IMR-90 (cell line): ENCODE measurements at regions not wholly inside any gene's neighbourhood (a gene's known extent, or its start where the extent isn't known, plus 50 kb on each side); places are given as distances from the start of the nearest gene placed in this dataset.

ENCODE experiments used
- ATAC-seq: fragments of 200-7000 bp; cut with Tn5 transposase; 2 replicates; pipeline ENCODE4 v1.9.1; 2020; ENCODE audit warnings: low read depth, mild to moderate bottlenecking, moderate library complexity
- BruUV-seq: library from RNA; stranded (reverse); fragments of 400-500 nt; replicated peaks from 2 replicates; lab custom pipeline; 2021; lab: Mats Ljungman, UMichigan
- CTCF ChIA-PET: fragments of 300-600 bp; formaldehyde crosslinking; extraction: SDS; loops from one replicate; lab custom pipeline; 2021; ENCODE audit warnings: antibody characterized with exemption; lab: Yijun Ruan, JAX
- POLR2A ChIA-PET: fragments of 300-600 bp; sonication (Branson Sonifier 250); formaldehyde crosslinking; loops from one replicate; lab custom pipeline; 2022; ENCODE audit warnings: antibody characterized with exemption; ENCODE audit not compliant: unreplicated experiment; lab: Charles Lee
- DNase-seq: peaks from one replicate; pipeline ENCODE4 v3.0.0; 2013
- H2AFZ ChIP-seq: replicated peaks from 2 replicates; pipeline ENCODE3; 2013; ENCODE audit warnings: low read length, mild to moderate bottlenecking; ENCODE audit not compliant: poor library complexity
- H2AK5ac ChIP-seq: 2 replicates; pipeline ENCODE4 v1.6.1; 2013; ENCODE audit warnings: low read depth, low read length, inconsistent platforms
- H2AK9ac ChIP-seq: replicated peaks from 2 replicates; pipeline ENCODE3; 2013; ENCODE audit warnings: mild to moderate bottlenecking, low read depth, low read length, moderate library complexity; ENCODE audit not compliant: poor library complexity
- H2BK120ac ChIP-seq: 2 replicates; pipeline ENCODE4 v1.6.1; 2013; ENCODE audit warnings: low read depth, low read length, inconsistent platforms
- H2BK15ac ChIP-seq: 3 replicates; pipeline ENCODE4 v1.6.1; 2013; ENCODE audit warnings: low read depth, low read length, inconsistent platforms
- H2BK20ac ChIP-seq: 2 replicates; pipeline ENCODE4 v1.6.1; 2013; ENCODE audit warnings: low read depth, mild to moderate bottlenecking, inconsistent platforms, low read length, moderate library complexity
- H2BK5ac ChIP-seq: 2 replicates; pipeline ENCODE4 v1.6.1; 2013; ENCODE audit warnings: mild to moderate bottlenecking, low read depth, low read length, inconsistent platforms; ENCODE audit not compliant: poor library complexity, severe bottlenecking
- H3K14ac ChIP-seq: replicated peaks from 2 replicates; pipeline ENCODE4 v1.6.1; 2013; ENCODE audit warnings: low read depth, low read length, inconsistent platforms
- H3K18ac ChIP-seq: 2 replicates; pipeline ENCODE4 v1.6.1; 2013; ENCODE audit warnings: low read depth, low read length, control low read depth
- H3K23ac ChIP-seq: 2 replicates; pipeline ENCODE4 v1.6.1; 2013; ENCODE audit warnings: low read depth, low read length, inconsistent platforms
- H3K27ac ChIP-seq: 2 replicates; pipeline ENCODE4 v1.5.1; 2013; ENCODE audit warnings: mild to moderate bottlenecking, control low read depth, low read length; ENCODE audit not compliant: insufficient read depth
- H3K27me3 ChIP-seq: 2 replicates; pipeline ENCODE4 v1.6.1; 2013; ENCODE audit warnings: low read length; ENCODE audit not compliant: control insufficient read depth, insufficient read depth
- H3K36me3 ChIP-seq: 2 replicates; pipeline ENCODE4 v1.6.1; 2013; ENCODE audit warnings: low read length, mixed read lengths; ENCODE audit not compliant: control insufficient read depth, insufficient read depth
- H3K4ac ChIP-seq: 2 replicates; pipeline ENCODE4 v1.6.1; 2013; ENCODE audit warnings: low read depth, low read length, inconsistent platforms
- H3K4me1 ChIP-seq: 2 replicates; pipeline ENCODE4 v1.6.1; 2013; ENCODE audit warnings: low read length, mixed read lengths; ENCODE audit not compliant: control insufficient read depth, insufficient read depth
- H3K4me2 ChIP-seq: 2 replicates; pipeline ENCODE4 v1.6.1; 2013; ENCODE audit warnings: low read depth, mild to moderate bottlenecking, control low read depth, low read length, moderate library complexity
- H3K4me3 ChIP-seq: 2 replicates; pipeline ENCODE4 v1.5.1; 2013; ENCODE audit warnings: low read depth, mild to moderate bottlenecking, control low read depth, low read length, moderate library complexity; ENCODE audit not compliant: insufficient read depth
- H3K56ac ChIP-seq: 2 replicates; pipeline ENCODE4 v1.6.1; 2013; ENCODE audit warnings: low read length, inconsistent platforms; ENCODE audit not compliant: insufficient read depth; ENCODE audit errors: extremely low read depth
- H3K79me1 ChIP-seq, 2 experiments: 2 replicates each; pipeline ENCODE4 v1.6.1; 2013; ENCODE audit warnings: low read length in 2 of 2, inconsistent platforms in 1 of 2, low read depth in 1 of 2
- H3K9ac ChIP-seq: 2 replicates; pipeline ENCODE4 v1.6.1; 2013; ENCODE audit warnings: low read depth, low read length, control low read depth
- H3K9me1 ChIP-seq: 2 replicates; pipeline ENCODE4 v1.6.1; 2013; ENCODE audit warnings: low read length, inconsistent platforms; ENCODE audit not compliant: insufficient read depth
- H3K9me3 ChIP-seq: 2 replicates; pipeline ENCODE4 v1.6.1; 2013; ENCODE audit warnings: low read length; ENCODE audit not compliant: control insufficient read depth, insufficient read depth
- H4K20me1 ChIP-seq: 2 replicates; pipeline ENCODE4 v1.6.1; 2013; ENCODE audit warnings: low read length, inconsistent platforms; ENCODE audit not compliant: insufficient read depth
- H4K5ac ChIP-seq: 2 replicates; pipeline ENCODE4 v1.6.1; 2013; ENCODE audit warnings: mild to moderate bottlenecking, low read depth, low read length, control low read depth
- H4K8ac ChIP-seq, 2 experiments: 2 replicates each; pipeline ENCODE4 v1.6.1; 2013; ENCODE audit warnings: low read depth in 2 of 2, low read length in 2 of 2, control low read depth in 1 of 2, inconsistent platforms in 1 of 2
- H4K91ac ChIP-seq: 2 replicates; pipeline ENCODE4 v1.6.1; 2013; ENCODE audit warnings: low read depth, low read length, inconsistent platforms; ENCODE audit not compliant: insufficient read depth
- CEBPB ChIP-seq: IDR thresholded peaks from 2 replicates; pipeline ENCODE4 v1.6.1; 2012; ENCODE audit warnings: low read depth, low read length, improper control_type of control experiment
- CHD1 ChIP-seq: IDR thresholded peaks from 2 replicates; pipeline ENCODE4 v1.6.1; 2012; ENCODE audit warnings: low read depth, low read length, improper control_type of control experiment
- MAFK ChIP-seq: IDR thresholded peaks from 2 replicates; pipeline ENCODE4 v1.6.1; 2012; ENCODE audit warnings: low read depth, low read length, improper control_type of control experiment
- MAZ ChIP-seq: IDR thresholded peaks from 2 replicates; pipeline ENCODE4 v1.6.1; 2012; ENCODE audit warnings: low read depth, mild to moderate bottlenecking, low read length, improper control_type of control experiment, moderate library complexity, borderline replicate concordance
- RAD21 ChIP-seq: IDR thresholded peaks from 2 replicates; pipeline ENCODE4 v1.6.1; 2012; ENCODE audit warnings: low read length, improper control_type of control experiment
- RCOR1 ChIP-seq: IDR thresholded peaks from 2 replicates; pipeline ENCODE4 v1.6.1; 2012; ENCODE audit warnings: mild to moderate bottlenecking, low read length, improper control_type of control experiment; ENCODE audit not compliant: insufficient replicate concordance
- RFX5 ChIP-seq: IDR thresholded peaks from 2 replicates; pipeline ENCODE4 v1.8.0; 2012; ENCODE audit warnings: low read depth, mild to moderate bottlenecking, low read length, moderate library complexity
- SMC3 ChIP-seq: fragments of 150-350 bp; IDR thresholded peaks from 2 replicates; pipeline ENCODE4 v1.6.1; 2016; ENCODE audit warnings: low read depth, mild to moderate bottlenecking, antibody characterized with exemption, low read length, moderate library complexity
- USF2 ChIP-seq: fragments of 150-350 bp; IDR thresholded peaks from 2 replicates; pipeline ENCODE4 v1.6.1; 2017; ENCODE audit warnings: mild to moderate bottlenecking, antibody characterized with exemption, low read length, low read depth
- WGBS, 2 experiments: methylation state at CpG; one replicate each; pipeline versions ENCODE4 v1.1.5 to v1.1.7; 2013; ENCODE audit warnings: missing lambda C conversion rate in 2 of 2; ENCODE audit not compliant: insufficient read length in 1 of 2; ENCODE audit errors: extremely low coverage in 2 of 2; 5-methylcytosine and 5-hydroxymethylcytosine counted together
- dilution Hi-C: fragments of 300-500 bp; cut with HindIII; formaldehyde crosslinking; loops from one replicate; pipeline ENCODE4 v1.14.3; 2018; ENCODE audit warnings: low sequenced_read_pairs; ENCODE audit not compliant: unreplicated experiment
- in situ Hi-C: fragments of 300-500 bp; cut with MboI; formaldehyde crosslinking; loops from 3 replicates; pipeline ENCODE4 v1.14.3; 2019; ENCODE audit warnings: low sequenced_read_pairs, inconsistent platforms, mixed read lengths
- intact Hi-C: fragments of 100-400 bp; cut with micrococcal nuclease; formaldehyde crosslinking; loops from 2 replicates; pipeline ENCODE4 v1.10.0; 2022

GRCh38 chr2:52976143-52976949 lies 791.3 kb upstream of the CHAC2 start (continued):
- no peak for TF ChIP-seq MAZ

- DNase-seq (no peak), ATAC-seq (no peak)
- BruUV-seq, result no TSS peak
- no peak overlapping the region for H3K27ac ChIP-seq
- no CpG with 5 or more reads among the region's 1 CpG for WGBS, 2 experiments
- no peak overlapping the region for H3K4me3 ChIP-seq
- CTCF ChIA-PET, result no interaction called here
- no peaks in the 10 kb centered on the region for H3K9me3 ChIP-seq
- no peak overlapping the region for H2BK15ac ChIP-seq
- no peaks in the 10 kb centered on the region for H4K20me1 ChIP-seq
- no peak overlapping the region for H2AK9ac ChIP-seq
- no peak for TF ChIP-seq USF2
- no peak for TF ChIP-seq SMC3
- TF ChIP-seq MAFK, result no peak
- no peak for TF ChIP-seq RFX5
- TF ChIP-seq CHD1, result no peak
- no peak for TF ChIP-seq RAD21
- TF ChIP-seq CEBPB, result no peak
- TF ChIP-seq RCOR1, result no peak
- H2BK120ac ChIP-seq, result no peak overlapping the region
- no peaks in the 10 kb centered on the region for H3K79me1 ChIP-seq
- dilution Hi-C loops (no loop called here), intact Hi-C loops (loop anchor here (5.0 kb wide), 1 partner anchor 432 kb away; no protein-coding TSS in a partner anchor), in situ Hi-C loops (no loop called here)
- H3K27me3 ChIP-seq, result no peaks in the 10 kb centered on the region
- H3K23ac ChIP-seq, result no peak overlapping the region
- H3K18ac ChIP-seq, result no peak overlapping the region
- no peak overlapping the region for H3K4ac ChIP-seq
- no peaks in the 10 kb centered on the region for H3K9me1 ChIP-seq
- H4K5ac ChIP-seq, result no peak overlapping the region
- H3K4me2 ChIP-seq, result no peak overlapping the region
- H3K4me1 ChIP-seq, result no peaks in the 10 kb centered on the region
- H2BK20ac ChIP-seq, result no peak overlapping the region
- no peak overlapping the region for H3K56ac ChIP-seq
- POLR2A ChIA-PET, result no interaction called here
- H4K8ac ChIP-seq, result no peak overlapping the region
- H3K9ac ChIP-seq, result no peak overlapping the region
- H2AFZ ChIP-seq, result no peak overlapping the region
- no peak overlapping the region for H4K91ac ChIP-seq
- H3K14ac ChIP-seq, result no peak overlapping the region
- no peak overlapping the region for H2BK5ac ChIP-seq
- H3K36me3 ChIP-seq, result no peaks in the 10 kb centered on the region
- H2AK5ac ChIP-seq, result no peak overlapping the region
These were observed 793.5 kb upstream of the CHAC2 start for GRCh38 chr2:52974127-52974526.
